ENCODE measurements at regions not wholly inside any gene's neighbourhood (a gene's known extent, or its start where the extent isn't known, plus 50 kb on each side); places are given as distances from the start of the nearest gene placed in this dataset.

DNA sequence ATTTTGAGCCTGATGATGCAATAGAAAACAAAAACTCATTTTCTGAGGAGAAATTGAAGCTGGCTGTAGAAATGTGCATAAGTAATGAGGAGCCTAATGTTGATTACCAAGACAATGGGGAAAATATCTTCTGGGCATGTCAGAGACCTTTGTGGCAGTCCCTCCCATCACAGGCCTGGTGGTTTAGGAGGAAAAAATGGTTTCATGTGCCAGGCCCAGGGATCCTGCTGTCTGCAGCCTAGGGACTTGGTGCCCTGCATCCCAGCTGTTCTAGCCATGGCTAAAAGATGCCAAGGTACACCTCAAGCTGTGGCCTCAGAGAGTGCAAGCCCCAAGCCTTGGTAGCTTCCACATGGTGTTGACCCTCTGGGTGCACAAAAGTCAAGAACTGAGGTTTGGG, 128.7 kb upstream of the ARHGEF9 start:
- H3K4me3 Mint-ChIP-seq, result no peak overlapping the region
- H3K9me3 Mint-ChIP-seq, result peaks cover 53% of the 10 kb centered on the region
- DNase-seq (ENCODE audit: low spot score) (no peak), ATAC-seq (no peak)
- H3K36me3 Mint-ChIP-seq, result peaks cover 29% of the 10 kb centered on the region
- H3K4me1 Mint-ChIP-seq, result no peaks in the 10 kb centered on the region
- H3K27me3 Mint-ChIP-seq (ENCODE audit: low read depth), result no peaks in the 10 kb centered on the region
- no peak overlapping the region for H3K27ac Mint-ChIP-seq
- TF ChIP-seq ZNF423 (CRISPR knock-in tag; IDR thresholded peaks at IDR 0.05), result no peak
- no peak for TF ChIP-seq TP53 (CRISPR knock-in tag; IDR thresholded peaks at IDR 0.05)
- TF ChIP-seq, protein P1, sequence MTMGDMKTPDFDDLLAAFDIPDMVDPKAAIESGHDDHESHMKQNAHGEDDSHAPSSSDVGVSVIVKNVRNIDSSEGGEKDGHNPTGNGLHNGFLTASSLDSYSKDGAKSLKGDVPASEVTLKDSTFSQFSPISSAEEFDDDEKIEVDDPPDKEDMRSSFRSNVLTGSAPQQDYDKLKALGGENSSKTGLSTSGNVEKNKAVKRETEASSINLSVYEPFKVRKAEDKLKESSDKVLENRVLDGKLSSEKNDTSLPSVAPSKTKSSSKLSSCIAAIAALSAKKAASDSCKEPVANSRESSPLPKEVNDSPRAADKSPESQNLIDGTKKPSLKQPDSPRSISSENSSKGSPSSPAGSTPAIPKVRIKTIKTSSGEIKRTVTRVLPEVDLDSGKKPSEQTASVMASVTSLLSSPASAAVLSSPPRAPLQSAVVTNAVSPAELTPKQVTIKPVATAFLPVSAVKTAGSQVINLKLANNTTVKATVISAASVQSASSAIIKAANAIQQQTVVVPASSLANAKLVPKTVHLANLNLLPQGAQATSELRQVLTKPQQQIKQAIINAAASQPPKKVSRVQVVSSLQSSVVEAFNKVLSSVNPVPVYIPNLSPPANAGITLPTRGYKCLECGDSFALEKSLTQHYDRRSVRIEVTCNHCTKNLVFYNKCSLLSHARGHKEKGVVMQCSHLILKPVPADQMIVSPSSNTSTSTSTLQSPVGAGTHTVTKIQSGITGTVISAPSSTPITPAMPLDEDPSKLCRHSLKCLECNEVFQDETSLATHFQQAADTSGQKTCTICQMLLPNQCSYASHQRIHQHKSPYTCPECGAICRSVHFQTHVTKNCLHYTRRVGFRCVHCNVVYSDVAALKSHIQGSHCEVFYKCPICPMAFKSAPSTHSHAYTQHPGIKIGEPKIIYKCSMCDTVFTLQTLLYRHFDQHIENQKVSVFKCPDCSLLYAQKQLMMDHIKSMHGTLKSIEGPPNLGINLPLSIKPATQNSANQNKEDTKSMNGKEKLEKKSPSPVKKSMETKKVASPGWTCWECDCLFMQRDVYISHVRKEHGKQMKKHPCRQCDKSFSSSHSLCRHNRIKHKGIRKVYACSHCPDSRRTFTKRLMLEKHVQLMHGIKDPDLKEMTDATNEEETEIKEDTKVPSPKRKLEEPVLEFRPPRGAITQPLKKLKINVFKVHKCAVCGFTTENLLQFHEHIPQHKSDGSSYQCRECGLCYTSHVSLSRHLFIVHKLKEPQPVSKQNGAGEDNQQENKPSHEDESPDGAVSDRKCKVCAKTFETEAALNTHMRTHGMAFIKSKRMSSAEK (CRISPR knock-in tag; IDR thresholded peaks at IDR 0.05; ENCODE audit: borderline replicate concordance), result no peak
- TF ChIP-seq CREB1 (CRISPR knock-in tag; IDR thresholded peaks at IDR 0.05), result no peak
- ChIA-PET CTCF (no interaction called here), POLR2A (no interaction called here)

DNA sequence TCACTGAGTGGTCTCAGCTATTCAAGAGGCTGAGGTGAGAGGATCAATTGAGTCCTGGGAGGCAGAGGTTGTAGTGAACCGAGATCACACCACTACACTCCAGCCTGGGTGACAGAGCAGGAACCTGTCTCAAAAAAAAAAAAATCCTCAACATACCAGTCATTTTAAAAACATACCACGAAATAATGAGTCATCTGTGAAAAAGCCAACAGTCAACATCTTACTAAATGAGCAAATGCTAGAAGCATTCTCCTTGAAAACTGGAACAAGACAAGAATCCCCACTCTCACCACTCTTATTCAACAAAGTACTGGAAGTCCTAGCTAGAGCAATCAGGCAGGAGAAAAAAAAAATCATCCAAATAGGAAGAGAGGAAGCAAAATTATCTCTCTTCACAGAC, 104.0 kb upstream of the ARHGEF9 start:
- ChIA-PET CTCF (no interaction called here), POLR2A (interaction anchor here (0.6 kb wide), 1 partner anchor 11 kb away, joined by 3 read pairs; no protein-coding TSS in a partner anchor)
- H3K9me3 Mint-ChIP-seq, result peaks cover 30% of the 10 kb centered on the region
- H3K36me3 Mint-ChIP-seq, result no peaks in the 10 kb centered on the region; the same call in 1 of the 2 replicates
- no peak overlapping the region for H3K4me3 Mint-ChIP-seq
- no peak for DNase-seq (ENCODE audit: low spot score)
- no peak for TF ChIP-seq ZNF138 (CRISPR knock-in tag; conservative IDR thresholded peaks at IDR 0.05)
- TF ChIP-seq, protein P2, sequence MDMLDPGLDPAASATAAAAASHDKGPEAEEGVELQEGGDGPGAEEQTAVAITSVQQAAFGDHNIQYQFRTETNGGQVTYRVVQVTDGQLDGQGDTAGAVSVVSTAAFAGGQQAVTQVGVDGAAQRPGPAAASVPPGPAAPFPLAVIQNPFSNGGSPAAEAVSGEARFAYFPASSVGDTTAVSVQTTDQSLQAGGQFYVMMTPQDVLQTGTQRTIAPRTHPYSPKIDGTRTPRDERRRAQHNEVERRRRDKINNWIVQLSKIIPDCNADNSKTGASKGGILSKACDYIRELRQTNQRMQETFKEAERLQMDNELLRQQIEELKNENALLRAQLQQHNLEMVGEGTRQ (CRISPR knock-in tag; IDR thresholded peaks at IDR 0.05), result no peak
- no peak for ATAC-seq
- no peaks in the 10 kb centered on the region; the same call in 1 of the 2 replicates for H3K27me3 Mint-ChIP-seq (ENCODE audit: low read depth)
- H3K4me1 Mint-ChIP-seq, result no peaks in the 10 kb centered on the region
- H3K27ac Mint-ChIP-seq, result no peak overlapping the region

DNA sequence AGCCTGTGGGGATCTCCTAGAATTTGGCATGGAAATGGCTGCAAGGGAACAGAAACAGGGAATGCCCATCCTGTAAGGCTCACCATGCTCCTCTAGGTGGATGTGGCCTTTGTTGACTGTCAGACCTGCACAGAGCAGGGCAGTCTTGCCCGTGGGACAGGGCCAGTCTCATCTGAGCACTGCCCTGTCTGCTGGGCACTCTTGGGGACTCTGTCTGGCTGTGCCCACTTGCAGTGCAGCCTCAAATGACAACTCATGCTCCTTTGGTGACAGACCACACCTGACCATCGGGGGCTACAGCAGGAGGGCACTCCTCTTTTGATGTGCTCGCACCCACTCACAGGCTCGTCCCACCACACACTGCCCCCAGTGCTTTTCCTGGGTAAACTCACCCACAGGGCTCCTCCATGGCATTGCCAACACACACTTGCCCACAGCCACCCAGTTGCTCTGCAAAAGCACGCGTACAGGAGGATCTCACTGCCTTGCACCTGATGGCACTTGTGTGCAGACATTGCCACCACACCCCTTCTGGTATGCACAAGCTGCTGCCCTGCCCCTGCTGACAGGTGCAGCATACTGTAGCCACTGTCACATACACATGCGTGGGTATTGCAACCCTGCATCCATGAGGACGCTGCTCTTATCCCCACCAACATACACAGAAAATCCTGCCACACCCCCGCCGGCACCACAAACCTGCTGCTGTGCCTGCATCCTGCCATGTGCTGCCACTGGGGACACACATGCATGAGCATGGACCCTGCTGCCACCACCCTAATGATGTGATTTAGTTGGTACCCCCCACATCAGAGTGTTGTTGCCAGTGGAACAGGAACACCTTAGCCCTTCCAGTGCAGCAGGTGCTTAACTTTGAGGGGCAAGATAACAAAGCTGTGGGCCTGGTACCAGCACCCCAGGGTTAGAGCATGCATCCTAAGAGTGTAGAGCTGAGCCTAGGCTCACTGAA, 100.1 kb upstream of the ARHGEF9 start:
- Mint-ChIP-seq H3K27me3 (ENCODE audit: low read depth) (no peaks in the 10 kb centered on the region; the same call in 1 of the 2 replicates), H3K36me3 (no peaks in the 10 kb centered on the region; the same call in 1 of the 2 replicates), H3K9me3 (peaks cover 10% of the 10 kb centered on the region), H3K4me1 (no peaks in the 10 kb centered on the region), H3K4me3 (no peak overlapping the region), H3K27ac (no peak overlapping the region)
- DNase-seq (ENCODE audit: low spot score), result no peak
- ChIA-PET POLR2A (no interaction called here), CTCF (no interaction called here)
- ATAC-seq, result no peak
- TF ChIP-seq, protein P2 (CRISPR knock-in tag; IDR thresholded peaks at IDR 0.05), result no peak
- TF ChIP-seq ATF1 (CRISPR knock-in tag; IDR thresholded peaks at IDR 0.05) (no peak), NR3C1 (CRISPR knock-in tag; conservative IDR thresholded peaks at IDR 0.05; ENCODE audit: low read depth) (no peak), ESRRA (CRISPR knock-in tag; IDR thresholded peaks at IDR 0.05; ENCODE audit: borderline replicate concordance) (no peak), ZBTB21 (CRISPR knock-in tag; IDR thresholded peaks at IDR 0.05; ENCODE audit: borderline replicate concordance) (no peak), RORB (CRISPR knock-in tag; IDR thresholded peaks at IDR 0.05) (no peak), FOXP1 (CRISPR knock-in tag; IDR thresholded peaks at IDR 0.05; ENCODE audit: borderline replicate concordance) (no peak)
- TF ChIP-seq, protein P3, sequence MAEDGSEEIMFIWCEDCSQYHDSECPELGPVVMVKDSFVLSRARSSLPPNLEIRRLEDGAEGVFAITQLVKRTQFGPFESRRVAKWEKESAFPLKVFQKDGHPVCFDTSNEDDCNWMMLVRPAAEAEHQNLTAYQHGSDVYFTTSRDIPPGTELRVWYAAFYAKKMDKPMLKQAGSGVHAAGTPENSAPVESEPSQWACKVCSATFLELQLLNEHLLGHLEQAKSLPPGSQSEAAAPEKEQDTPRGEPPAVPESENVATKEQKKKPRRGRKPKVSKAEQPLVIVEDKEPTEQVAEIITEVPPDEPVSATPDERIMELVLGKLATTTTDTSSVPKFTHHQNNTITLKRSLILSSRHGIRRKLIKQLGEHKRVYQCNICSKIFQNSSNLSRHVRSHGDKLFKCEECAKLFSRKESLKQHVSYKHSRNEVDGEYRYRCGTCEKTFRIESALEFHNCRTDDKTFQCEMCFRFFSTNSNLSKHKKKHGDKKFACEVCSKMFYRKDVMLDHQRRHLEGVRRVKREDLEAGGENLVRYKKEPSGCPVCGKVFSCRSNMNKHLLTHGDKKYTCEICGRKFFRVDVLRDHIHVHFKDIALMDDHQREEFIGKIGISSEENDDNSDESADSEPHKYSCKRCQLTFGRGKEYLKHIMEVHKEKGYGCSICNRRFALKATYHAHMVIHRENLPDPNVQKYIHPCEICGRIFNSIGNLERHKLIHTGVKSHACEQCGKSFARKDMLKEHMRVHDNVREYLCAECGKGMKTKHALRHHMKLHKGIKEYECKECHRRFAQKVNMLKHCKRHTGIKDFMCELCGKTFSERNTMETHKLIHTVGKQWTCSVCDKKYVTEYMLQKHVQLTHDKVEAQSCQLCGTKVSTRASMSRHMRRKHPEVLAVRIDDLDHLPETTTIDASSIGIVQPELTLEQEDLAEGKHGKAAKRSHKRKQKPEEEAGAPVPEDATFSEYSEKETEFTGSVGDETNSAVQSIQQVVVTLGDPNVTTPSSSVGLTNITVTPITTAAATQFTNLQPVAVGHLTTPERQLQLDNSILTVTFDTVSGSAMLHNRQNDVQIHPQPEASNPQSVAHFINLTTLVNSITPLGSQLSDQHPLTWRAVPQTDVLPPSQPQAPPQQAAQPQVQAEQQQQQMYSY (CRISPR knock-in tag; IDR thresholded peaks at IDR 0.05), result no peak
- TF ChIP-seq, protein P4, sequence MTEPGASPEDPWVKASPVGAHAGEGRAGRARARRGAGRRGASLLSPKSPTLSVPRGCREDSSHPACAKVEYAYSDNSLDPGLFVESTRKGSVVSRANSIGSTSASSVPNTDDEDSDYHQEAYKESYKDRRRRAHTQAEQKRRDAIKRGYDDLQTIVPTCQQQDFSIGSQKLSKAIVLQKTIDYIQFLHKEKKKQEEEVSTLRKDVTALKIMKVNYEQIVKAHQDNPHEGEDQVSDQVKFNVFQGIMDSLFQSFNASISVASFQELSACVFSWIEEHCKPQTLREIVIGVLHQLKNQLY (CRISPR knock-in tag; IDR thresholded peaks at IDR 0.05), result no peak
- TF ChIP-seq, protein P5, sequence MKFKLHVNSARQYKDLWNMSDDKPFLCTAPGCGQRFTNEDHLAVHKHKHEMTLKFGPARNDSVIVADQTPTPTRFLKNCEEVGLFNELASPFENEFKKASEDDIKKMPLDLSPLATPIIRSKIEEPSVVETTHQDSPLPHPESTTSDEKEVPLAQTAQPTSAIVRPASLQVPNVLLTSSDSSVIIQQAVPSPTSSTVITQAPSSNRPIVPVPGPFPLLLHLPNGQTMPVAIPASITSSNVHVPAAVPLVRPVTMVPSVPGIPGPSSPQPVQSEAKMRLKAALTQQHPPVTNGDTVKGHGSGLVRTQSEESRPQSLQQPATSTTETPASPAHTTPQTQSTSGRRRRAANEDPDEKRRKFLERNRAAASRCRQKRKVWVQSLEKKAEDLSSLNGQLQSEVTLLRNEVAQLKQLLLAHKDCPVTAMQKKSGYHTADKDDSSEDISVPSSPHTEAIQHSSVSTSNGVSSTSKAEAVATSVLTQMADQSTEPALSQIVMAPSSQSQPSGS (CRISPR knock-in tag; IDR thresholded peaks at IDR 0.05; ENCODE audit: borderline replicate concordance, low read depth), result no peak

All from WTC11 (cell line).